Urothelium cell line (cell line): ENCODE measurements at regions not wholly inside any gene's neighbourhood (a gene's known extent, or its start where the extent isn't known, plus 50 kb on each side); places are given as distances from the start of the nearest gene placed in this dataset.
"Not testable (repeated sequence)": the region's sequence is repeated elsewhere in the genome, so short reads cannot be mapped to it uniquely, and the experiment has no call there.

ENCODE experiments used
- DNase-seq: peaks from one replicate; pipeline ENCODE4 v3.0.0; 2011; ENCODE audit warnings: low spot score, mixed read lengths
- FAIRE-seq: peaks from 2 replicates; lab custom pipeline; 2011; peaks lifted over from hg19 to GRCh38; lab: Jason Lieb, UNC

DNA sequence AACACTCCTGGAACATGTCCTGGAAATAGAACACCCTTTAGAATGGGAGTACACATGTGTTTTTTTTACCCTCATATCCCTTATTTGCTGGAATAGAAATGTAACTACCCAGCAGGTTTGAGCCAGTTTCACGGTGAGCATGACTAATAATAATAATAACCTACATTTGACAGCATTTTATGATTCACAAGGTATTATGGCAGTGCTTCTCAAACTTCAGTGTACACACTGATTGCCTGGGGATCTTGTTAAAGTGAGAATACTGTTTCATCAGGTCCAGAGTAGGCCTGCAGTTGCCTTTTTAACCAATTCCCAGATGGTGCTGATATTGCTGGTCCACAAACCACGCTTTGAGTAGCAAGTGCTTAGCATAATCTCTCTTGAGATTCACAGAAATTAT is 63.9 kb downstream of the NFKBIZ start:
- DNase-seq (no peak), FAIRE-seq (peak; percentile 13)

DNA sequence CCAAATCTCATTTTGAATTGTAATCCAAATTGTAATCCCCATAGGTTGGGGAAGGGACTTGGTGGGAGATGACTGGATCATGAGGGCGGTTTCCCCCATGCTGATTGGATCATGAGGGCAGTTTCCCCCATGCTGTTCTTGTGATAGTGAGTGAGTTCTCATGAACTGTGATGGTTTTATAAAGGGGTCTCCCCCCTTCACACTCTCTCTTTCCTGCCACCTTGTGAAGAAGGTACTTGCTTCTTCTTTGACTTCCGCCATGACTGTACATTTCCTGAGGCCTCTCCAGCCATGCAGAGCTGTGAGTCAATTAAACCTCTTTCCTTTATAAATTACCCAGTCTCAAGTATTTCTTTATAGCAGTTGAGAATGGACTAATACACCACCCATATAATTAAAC is 68.4 kb downstream of the NFKBIZ start:
- not testable (repeated sequence) for FAIRE-seq, DNase-seq

DNA sequence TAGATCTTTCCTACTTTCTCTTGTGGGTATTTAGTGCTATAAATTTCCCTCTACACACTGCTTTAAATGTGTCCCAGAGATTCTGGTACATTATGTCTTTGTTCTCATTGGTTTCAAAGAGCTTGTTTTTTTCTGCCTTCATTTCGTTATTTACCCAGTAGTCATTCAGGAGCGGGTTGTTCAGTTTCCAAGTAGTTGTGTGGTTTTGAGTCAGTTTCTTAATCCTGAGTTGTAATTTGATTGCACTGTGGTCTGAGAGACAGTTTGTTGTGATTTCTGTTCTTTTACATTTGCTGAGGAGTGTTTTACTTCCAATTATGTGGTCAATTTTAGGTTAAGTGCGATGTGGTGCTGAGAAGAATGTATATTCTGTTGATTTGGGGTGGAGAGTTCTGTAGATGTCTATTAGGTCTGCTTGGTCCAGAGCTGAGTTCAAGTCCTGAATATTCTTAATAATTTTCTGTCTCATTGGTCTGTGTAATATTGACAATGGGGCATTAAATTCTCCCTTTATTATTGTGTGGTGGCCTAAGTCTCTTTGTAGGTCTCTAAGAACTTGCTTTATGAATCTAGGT is 72.9 kb downstream of the NFKBIZ start:
- not testable (repeated sequence) for FAIRE-seq

DNA sequence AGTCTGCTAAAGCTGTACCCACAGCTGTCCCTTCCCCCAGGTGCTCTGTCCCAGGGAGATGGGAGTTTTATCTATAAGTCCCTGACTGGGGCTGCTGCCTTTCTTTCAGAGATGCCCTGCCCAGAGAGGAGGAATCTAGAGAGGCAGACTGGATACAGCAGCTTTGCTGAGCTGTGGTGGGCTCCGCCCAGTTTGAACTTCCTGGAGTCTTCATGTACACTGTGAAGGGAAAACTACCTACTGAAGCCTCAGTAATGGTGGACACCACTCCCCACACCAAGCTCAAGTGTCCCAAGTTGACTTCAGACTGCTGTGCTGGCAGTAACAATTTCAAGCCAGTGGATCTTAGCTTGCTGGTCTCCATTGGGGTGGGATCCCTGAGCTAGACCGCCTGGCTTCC is 75.3 kb downstream of the NFKBIZ start:
- FAIRE-seq: peak; percentile 5
- not testable (repeated sequence) for DNase-seq

More for the DNA sequence above, 72.9 kb downstream of the NFKBIZ start:
- not testable (repeated sequence) for DNase-seq

DNA sequence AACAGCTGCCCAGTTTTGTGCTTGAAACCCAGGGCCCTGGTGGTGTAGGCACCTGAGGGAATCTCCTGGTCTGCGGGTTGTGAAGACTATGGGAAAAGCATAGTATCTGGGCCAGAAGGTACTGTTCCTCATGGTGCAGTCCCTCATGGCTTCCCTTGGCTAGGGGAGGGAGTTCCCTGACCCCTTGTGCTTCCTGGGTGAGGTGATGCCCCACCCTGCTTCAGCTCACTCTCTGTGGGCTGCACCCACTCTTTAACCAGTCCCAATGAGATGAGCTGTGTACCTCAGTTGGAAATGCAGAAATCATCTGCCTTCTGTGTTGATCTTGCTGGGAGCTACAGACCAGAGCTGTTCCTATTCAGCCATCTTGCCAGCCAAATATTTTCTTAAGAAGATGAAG is 75.8 kb downstream of the NFKBIZ start:
- DNase-seq, FAIRE-seq: not testable (repeated sequence)

DNA sequence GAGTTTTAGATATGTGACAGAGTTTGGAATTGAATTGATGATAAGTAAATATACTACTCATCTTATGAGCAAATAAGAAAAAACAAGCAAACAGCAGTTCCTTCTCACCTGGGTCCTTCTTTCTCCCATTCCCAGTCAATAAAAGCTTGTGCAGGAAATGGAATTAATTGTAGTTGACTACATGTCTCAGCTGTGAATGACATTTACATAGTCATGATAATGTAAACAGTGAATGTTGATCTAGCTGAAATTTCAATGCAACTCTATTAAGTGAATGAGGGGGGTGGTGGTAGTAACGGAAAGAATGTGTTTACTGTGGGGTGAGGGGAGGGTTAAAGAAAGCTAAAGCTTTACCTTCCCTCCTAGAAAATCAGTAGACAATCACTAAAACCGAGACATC is 76.2 kb downstream of the NFKBIZ start:
- DNase-seq: no peak
- FAIRE-seq: no peak

DNA sequence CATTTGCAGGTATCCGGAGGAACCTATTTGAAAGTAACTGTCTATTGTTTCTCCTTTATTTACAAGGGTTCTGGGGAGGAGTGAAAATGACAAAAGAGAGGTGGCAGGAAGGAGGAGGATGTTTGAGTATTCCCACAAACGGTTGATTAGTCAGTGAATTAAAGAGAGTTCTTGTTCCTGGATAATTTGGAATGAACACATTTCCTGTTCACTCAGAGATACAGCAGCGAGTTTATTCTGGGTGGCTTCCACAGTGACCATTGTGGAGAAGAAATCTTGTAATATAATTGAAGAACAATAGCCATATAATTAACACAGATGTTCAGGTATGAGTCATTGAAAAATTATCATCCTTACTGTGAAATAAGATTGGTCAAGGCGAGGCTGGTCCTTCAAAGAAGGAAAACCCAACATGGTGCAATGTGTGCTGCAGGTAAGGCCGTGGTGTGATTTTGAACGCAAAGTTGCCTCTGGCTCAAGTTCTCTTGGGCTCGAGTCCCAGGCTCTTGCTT is 77.3 kb downstream of the NFKBIZ start:
- DNase-seq: peak; percentile 47
- no peak for FAIRE-seq

DNA sequence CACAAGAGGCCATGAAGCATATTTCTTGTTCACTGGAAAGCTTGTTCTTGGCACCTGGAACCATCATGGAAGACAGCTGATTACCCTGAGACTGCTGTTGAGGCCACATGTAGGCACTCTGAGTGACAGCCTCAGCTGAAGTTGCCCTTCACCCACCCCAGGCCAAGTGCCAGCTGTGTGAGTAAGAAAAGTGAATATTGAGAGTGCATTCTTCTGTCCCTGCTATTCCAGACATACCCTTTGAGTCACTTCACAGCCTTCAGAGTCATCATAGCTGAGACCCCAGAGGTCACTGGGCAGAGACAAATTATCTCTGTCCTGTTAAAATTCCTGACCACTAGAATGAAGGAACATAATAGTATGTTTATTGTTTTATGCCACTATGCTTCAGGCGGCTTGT is 79.6 kb downstream of the NFKBIZ start:
- DNase-seq (peak; percentile 73), FAIRE-seq (no peak)

DNA sequence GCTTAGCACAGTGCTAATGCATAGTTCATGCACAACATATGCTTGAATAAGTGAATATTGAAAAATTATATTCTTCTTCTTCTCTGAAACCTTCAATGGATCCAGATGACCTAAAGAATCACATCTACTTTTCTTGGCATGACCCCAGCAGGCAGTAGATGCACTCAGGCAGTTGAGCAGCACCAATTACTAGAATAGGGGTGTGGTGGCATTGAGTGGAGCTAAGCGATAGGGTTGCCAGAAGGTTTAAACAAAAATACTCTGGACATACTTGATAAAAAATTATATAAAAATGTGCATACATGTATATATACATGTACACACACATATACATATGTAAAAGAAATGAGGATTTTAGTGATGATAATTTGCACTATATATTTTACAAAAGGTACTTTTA is 81.8 kb downstream of the NFKBIZ start:
- DNase-seq (no peak), FAIRE-seq (no peak)

DNA sequence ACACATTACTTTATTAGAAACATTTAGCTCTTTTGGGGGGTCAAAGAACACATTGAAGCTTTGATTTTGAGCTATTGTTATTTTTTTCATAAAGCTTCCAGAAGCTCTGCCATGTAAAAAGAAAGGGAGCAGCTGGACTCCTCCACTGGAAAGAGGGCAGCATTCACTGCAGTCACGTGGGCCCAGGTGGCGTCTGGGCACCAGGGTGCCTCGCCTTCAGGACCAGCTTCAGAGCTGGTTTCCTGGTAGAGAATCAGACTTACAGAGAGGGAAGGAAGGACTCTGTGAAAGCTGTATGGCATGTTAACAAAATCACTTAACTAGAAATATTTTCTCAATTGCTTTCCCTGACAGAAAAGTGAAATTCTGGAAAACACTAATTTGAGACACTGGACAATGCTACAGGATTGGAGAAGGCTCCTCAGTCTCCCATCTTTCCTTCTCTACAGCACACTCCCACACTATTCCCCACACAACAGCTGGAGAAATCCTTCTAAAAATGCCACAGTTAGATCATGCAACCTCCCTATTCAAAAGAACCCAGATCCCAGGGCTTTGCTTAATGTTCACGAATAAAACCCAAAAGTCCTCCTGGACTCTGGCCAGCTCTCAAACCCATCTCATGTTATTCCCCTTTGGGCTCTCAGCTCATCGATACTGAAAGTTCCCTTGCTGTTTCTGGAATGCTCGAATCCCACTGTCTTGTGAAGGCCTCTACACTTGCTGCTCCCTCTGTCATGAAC is 83.2 kb downstream of the NFKBIZ start:
- DNase-seq (no peak), FAIRE-seq (no peak)

DNA sequence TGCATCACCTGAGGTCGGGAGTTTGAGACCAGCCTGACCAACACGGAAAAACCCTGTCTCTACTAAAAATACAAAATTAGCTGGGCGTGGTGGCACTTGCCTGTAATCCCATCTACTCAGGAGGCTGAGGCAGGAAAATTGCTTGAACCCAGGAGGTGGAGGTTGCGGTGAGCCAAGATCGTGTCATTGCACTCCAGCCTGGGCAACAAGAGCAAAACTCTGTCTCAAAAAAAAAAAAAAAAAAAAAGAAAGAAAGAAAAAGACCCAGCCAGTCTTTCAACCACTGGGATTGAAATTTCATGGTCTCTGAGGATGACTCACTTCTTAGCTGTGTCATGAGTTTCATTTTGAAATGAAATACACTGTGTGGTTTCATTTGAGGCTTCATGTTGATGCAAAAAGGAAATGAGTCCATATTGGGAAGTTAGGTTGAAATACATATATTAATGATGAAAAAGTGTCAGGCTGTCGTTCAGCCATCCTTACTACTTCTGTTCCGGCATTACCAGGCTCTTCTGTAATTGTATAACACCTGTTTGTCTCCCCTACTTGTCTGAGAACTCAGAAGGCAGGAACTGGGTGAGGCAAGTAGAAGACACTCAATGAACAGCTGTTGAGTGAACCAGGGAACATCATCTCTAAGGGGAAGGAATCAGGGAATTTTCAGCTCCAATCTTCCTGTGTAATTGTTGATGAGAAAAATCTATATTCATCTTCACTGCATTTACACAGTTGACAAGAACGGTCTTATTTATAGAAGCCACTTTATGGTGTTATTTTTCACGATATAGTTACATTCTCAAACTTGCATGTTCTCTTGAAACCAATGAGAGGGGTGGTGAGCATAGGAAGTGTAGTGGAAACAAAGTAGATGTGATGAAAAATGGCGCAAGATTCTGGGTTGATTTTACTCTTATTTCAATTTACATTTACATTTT is 87.4 kb downstream of the NFKBIZ start:
- FAIRE-seq: no peak
- peak; percentile 79 for DNase-seq

DNA sequence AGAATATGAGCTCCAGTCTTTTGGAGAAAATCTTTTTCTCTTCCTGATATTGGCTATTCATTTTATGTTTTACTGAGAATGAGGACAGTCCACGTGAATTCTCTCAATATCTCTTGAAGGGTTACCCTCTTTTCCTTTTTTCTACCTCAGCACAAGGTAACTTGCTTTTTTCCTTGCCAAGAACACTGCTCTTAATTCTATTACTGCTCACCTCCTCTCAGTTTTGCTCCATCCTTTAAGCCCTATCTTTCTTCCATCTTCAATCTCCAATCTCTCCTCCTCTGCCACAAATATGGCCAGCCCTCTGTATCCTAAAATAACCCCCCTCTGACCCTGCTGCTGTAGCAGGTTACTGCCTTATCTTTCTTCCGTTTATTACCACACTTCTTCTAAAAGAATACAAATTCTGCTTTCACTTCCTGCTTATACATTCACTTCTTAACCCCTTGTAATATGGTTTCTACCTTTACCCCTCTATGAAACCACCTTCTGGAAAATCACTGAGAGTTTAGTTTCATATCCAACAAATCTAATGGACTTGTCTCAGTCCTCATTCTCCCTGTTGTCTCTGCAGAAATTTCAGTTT is 89.0 kb downstream of the NFKBIZ start:
- no peak for DNase-seq

DNA sequence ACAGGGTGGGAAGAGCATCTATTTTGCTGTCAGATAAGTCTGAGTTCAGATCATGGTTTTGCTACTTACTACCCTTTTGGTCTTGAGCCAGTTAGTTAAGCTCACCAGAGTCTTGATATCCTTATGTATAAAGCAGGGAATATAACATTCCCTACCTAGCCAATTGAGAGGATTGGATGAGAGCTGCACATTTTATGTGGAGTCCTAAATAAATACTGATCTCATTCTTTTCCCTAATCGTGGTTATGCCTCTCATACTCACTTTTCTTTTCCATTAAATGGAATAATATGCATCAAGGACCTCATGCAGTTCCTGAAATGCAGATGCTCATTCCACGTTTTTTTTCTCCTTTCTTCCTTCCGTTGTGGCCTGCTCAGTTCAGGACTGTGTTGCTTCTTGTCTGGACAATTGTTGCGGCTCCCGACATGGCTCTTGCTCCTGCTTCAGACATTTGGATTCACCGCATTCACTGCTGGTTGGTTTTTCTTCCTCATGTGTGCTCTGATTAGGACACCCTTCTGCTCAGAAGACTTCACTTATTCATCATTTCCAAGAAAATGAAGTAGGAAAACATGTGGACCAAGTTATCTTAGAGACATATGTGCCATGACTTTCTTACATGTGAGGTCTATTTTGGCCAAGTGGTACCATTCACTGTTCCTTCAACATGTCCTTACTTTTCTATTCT is 90.2 kb downstream of the NFKBIZ start:
- DNase-seq (no peak), FAIRE-seq (no peak)

More for the DNA sequence above, 89.0 kb downstream of the NFKBIZ start:
- peak; percentile 42 for FAIRE-seq

DNA sequence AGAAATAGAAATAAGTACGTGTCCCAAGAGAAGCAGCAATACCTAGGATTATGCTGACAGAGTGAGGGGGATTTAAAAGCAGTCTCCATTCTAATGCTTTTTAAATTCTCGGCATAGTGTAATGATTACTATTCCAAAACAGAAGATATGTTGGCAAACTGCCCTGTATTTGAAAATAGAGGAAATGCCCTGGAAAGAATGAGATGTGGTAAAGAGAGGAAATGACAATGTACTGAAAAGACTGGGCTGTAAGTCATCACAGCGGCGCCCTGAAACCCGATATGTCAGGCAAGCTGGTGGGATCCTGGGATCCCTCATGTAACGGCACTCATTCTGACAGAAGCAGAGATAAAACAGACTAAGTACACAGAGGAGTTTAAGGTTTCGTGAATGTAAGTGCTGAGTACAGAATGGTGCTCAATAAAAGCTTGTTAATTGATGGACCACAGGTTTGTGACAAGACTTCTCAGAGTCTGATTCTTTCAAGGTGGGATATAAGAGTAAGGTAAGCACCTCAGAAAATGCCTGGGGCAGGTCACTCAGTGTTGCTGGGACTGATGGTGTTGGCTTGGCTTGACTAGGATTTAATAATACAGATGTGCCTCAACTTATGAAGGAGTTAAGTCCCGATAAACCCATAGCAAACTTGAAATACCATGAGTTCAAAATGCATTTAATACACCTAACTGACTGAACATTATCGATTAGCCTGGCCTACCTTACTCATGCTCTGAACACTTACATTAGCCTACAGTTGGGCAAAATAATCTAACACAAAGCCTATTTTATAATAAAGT is 91.4 kb downstream of the NFKBIZ start:
- FAIRE-seq: peak; percentile 75
- peak; percentile 71 for DNase-seq

DNA sequence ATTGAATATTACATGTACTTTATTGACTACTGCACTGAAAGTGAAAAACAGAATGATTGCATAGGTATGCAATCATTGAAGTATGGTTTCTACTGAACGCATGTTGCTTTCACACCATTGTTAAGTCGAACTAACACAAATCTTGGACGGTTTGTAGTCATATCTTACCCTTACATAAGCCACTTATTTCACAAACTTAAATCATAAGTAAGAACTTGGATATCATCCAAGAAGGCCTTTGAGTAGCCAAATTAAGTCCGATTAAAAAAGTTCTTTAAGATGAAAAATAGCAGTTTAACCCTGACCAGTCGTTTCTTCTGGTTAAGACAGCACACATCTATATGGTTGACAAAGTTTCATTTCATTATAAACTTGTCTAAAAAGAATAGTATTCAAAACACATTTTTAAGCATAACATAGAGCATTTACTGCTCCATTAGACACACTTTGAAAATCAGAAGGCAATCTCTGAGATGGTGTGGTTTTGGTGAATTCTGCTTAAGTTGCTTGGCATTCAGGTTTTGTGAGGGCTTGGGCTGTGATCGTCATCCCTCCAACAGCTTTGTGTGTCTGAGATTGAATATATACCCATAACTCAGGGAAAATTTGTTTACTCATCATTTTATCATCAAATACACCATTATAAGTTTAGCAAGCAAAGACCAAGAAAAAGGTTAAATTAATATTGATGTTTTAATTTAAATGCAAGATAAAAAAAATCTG is 92.2 kb downstream of the NFKBIZ start:
- DNase-seq (no peak), FAIRE-seq (peak; percentile 35)

DNA sequence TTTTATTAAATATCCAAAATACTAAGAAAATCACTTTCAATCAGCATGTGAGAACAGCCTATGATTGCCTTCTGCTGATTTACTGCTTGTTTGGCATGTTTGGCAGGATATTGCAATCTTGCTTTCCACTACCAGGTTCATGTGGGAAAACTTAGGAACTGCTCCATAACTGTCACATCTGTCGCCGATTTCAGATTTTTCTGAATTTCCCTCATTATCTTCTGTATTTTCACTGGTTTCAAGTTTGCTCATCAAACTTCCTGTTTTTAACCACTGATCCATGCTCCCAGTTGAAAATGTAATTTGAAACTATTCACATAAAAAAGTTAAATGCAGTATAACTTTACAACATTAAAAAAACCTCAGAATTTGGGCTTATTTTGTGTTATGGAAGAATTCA is 93.0 kb downstream of the NFKBIZ start:
- no peak for DNase-seq
- FAIRE-seq: no peak

DNA sequence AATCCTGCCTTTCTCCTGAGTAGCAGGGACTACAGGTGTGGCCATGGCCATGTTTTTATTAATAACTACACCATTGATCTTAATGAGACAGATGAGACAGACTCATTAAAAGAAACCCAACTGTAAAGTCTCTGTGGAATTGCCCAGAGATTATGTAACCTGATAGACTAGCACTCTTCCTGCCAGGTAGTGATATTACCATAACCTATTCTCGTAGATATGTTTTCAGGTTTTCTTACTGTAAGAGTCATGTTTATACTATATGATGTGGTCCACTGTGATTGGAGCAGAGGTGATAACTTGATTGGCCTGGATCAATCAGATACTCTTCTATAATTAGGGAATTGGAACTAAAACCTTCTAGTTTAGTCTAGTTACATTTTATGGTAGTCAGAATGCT is 93.7 kb downstream of the NFKBIZ start:
- DNase-seq: no peak
- FAIRE-seq: no peak

DNA sequence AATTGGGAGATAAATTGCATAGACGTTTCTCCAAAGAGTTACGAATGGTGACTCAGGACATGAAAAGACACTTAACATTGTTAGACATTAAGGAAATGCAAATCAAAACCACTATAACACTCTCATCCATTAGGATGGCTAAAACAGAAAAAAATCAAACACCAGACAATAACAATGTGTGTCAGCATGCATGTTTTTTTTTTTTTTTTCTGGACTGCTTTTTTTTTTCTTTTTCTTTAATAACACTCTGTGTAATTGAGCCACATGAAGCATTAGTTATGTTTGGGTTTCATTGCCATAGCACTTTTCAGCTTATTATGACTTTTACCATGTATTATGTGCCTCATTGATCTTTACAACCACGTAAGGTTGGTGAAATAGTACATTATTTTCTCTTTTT is 95.0 kb downstream of the NFKBIZ start:
- FAIRE-seq: no peak
- DNase-seq: no peak

DNA sequence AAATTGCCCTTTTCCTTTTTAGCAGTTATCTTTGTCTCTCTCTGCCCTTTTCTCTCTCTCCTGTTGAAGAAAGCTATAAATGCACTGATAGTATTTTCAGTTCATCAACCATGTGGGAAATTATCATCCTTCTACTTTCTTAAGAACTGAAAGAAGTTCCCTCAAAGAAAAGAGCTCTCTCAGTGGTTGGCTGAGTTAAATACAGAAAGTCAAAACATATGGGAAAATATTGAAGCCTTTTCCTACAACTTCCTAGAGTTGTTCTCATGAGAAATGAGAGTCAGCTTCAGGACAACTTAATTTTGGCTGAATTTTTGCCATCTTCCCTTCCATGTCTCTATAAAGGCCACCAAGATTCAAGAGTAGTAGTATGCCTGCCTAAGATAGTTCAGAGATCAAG is 96.7 kb downstream of the NFKBIZ start:
- DNase-seq (no peak), FAIRE-seq (no peak)
